IPS-NIHi11 (cell line): ENCODE measurements at regions not wholly inside any gene's neighbourhood (a gene's known extent, or its start where the extent isn't known, plus 50 kb on each side); places are given as distances from the start of the nearest gene placed in this dataset.

Source experiments
- DNase-seq: peaks from one replicate; pipeline ENCODE4 v3.0.0; 2012; ENCODE audit warnings: mixed read lengths, low spot score

GRCh38 chrX:42619068-42619467 lies 158.9 kb downstream of the PPP1R2C start:
- DNase-seq = no peak

GRCh38 chrX:42616981-42617380 lies 161.0 kb downstream of the PPP1R2C start:
- no peak for DNase-seq

- no peak for DNase-seq
Measured at GRCh38 chrX:42615161-42615563, 162.8 kb downstream of the PPP1R2C start.

- DNase-seq = no peak
Measured at GRCh38 chrX:42606591-42606990, 171.4 kb downstream of the PPP1R2C start.

DNA sequence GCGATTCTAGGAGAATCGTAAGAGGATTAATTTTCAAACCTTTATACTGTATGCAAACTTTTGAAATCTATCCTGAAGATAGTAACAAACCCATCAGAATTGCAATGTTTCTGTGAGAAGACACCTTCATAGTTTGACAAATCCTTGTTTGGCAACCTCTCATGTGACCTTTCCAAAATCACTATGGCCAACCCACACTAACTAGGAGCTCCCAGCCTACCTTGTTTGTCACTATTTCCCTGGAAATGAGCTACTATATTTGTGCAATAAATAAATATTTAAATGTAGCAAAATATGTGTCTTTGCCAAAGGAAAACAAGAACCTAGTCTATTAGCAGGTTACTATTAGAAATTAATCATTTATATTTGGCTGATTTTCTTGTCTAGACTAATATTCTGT lies 173.7 kb downstream of the PPP1R2C start:
- no peak for DNase-seq

DNA sequence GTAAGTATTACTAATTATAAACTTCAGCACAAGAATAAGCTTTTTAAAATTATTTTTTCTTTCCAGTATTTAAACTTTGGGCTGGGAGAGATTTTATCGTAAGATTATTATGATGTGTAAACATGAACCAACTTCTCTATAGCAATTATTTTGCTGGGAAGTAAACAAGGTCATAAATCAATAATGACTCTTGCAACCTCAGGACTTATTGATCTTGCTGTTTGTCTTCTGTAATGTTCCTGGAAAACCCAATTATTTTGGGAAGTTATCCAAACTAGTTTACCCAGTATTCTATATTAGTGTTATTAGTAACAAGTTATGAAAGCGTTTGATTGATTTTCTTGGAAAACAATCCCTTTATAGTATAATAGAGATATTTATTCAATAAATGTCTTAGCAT lies 174.9 kb downstream of the PPP1R2C start:
- no peak for DNase-seq

GRCh38 chrX:42602566-42602965 lies 175.4 kb downstream of the PPP1R2C start:
- DNase-seq = no peak

DNA sequence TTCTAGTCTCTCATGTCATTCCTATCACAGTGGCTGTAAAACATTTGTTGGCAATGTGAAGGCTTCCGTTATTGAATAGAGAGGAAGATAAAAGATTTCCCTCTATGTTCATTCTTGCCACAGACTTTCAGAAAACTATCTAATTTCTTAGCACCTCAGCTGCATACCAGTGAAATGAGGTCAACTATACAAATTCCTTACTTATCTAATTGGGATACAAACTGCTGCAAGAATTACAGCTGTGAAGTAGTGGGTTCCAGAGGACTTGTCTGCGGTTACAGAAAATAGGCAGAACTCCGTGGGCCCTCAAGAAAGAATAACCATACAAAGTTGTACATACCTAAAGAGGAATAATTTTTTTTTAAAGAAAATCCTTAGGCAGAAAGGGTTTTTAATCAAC lies 175.8 kb downstream of the PPP1R2C start:
- DNase-seq = no peak

DNA sequence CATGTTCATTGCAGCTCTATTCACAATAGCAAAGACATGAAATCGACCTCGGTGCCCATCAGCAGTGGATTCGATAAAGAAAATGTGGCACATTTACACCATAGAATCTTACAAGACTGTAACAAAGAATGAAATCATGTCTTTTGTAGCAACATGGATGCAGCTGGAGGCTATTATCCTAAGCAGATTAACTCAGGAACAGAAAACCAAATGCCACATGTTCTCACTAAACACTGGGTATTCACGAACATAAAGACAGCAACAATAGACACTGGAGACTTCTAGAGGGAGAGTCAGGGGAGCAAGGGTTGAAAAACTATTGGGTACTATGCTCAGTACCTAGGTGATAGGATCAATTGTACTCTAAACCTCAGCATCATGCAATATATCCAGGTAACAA lies 180.5 kb downstream of the PPP1R2C start:
- DNase-seq = no peak

DNA sequence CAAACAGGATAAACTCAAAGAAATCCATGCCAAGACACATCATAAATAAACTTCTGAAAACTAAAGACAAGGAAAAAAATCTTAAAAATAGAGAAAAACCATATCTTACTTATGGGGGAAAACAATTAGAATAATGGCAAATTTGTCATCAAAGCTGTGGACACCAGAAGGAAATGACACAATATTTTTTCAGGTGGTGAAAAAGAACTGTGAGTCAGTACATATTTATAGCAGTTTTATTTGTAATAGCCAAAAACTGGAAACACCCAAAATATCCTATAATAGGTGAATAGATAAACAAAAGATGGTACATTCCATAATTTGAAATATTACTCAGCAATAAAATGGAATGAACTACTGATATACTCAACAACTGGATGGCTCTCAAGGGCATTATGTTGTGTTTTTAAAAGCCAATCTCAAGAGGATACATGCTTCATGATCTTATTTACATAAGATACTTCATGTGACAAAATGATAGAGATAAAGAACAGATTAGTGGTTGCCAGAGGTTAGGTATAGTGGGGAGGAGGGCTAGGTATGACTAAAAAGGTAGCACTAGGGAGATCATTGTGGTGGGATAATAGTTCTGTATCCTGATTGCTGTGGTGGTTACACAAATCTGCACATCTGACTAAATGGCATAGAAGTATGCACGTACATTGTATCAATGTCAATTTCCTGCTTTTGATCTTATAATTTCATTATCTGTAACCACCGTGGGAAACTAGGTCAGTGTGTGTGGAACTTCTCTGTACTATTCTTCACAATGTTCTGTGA lies 191.9 kb downstream of the PPP1R2C start:
- DNase-seq = no peak

DNA sequence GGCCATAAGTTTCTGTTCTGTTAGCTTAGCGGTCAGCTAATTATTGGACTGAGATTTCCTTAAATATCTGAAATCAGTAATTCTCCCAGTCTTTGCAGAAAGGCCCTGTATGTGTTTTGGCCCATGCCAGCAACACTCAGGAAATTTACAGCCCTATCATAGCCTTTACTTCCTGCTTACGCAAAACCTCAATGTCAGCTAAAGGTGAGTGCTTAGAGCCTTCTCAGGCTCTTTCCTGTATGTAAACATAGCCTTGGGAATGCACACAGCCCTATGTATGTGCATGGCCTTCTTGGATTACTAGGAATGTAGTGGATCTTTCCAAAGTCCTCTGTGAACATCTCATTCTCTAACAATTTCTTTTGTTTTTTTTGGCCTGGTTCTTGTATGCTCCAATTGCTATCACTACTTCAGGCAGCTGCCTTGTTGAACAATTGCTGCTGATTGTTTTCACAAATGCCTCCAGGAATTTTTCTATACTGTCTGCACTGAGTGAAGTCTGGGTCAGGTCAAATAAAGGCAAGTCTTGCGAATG lies 200.0 kb downstream of the PPP1R2C start:
- no peak for DNase-seq

GRCh38 chrX:42567268-42567667 lies 210.7 kb downstream of the PPP1R2C start:
- no peak for DNase-seq

- no peak for DNase-seq
Measured at GRCh38 chrX:42565739-42566138, 212.2 kb downstream of the PPP1R2C start.

DNA sequence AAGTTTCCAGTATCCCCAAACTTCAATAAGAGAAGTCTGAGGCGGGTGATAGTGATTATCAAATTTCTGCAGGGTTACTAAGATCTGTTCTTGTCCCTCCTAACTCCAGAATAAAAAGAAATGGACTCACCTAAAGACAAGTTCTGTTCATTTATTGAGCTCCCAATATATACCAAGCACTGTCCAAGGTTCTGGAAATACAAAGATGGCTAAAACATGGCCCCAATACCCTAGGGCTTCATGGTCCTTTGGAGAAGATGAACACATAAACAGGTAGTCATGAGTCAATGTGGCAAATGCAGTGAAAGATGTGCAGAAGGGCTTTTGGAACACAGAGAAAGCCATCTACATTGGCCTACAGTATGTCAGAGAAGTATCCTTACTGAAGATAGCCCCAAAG lies 231.2 kb downstream of the PPP1R2C start:
- DNase-seq = no peak

- no peak for DNase-seq
Measured at GRCh38 chrX:42544883-42545282, 233.1 kb downstream of the PPP1R2C start.

- DNase-seq = no peak
Measured at GRCh38 chrX:42541554-42541953, 236.4 kb downstream of the PPP1R2C start.

DNA sequence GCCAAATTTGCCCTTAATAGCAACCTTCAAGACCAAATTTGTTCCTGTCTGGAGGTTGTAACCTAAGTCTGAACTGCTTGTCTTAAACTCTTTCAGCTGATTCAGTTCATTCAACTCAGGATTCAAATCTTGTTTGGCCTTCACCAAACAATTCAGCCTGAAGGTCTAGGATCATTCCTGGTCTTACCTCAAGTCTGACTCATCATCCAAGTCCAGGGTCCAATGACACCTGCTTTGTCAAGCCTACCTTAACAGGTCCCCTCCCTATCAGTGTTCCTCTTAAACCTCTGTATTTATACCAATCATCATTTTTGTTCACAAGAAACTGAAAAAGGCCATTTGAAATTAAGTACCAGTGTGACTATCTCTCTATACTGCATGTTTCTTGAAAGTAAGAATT lies 237.8 kb downstream of the PPP1R2C start:
- DNase-seq = no peak

- DNase-seq = no peak
Measured at GRCh38 chrX:42538405-42538804, 239.6 kb downstream of the PPP1R2C start.

- no peak for DNase-seq
Measured at GRCh38 chrX:42536286-42536685, 241.7 kb downstream of the PPP1R2C start.

DNA sequence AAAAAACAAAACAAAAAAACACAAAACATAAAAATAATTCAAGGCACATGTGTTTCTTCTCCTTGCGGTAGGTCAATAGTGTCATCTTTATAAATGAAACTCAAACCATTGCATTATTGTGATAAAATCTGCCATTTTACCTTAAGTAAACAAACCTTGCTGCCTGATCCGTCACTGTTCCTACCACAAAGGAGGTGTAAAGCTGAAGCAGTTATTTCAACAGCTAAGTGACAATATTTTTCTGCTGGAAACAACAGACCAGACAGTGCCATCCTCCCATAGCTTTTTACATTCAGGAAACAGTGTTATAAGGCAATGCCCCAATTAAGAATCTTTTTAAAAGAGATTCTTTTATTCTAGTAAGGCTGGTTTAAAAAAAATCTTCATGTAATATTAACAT lies 242.7 kb downstream of the PPP1R2C start:
- no peak for DNase-seq

DNA sequence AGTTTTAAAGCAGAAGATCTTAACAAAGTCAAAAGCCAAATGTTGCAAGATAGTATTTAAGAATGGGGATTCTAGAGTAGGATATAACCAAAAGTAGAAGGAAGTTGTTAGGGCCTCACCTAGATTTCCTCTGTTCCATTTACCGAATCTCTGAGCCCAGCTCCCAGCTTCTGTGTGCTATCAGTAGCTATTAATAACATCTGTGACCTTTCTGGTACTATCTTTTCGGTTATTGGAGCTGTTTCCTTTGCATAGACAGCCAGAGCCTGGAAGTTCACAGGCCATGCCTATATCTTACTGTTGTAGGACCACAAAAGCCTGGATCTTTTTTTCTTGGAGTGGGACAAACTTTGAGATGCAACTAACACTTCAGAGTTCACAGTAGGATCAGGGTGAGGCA lies 244.2 kb downstream of the PPP1R2C start:
- DNase-seq = no peak

DNA sequence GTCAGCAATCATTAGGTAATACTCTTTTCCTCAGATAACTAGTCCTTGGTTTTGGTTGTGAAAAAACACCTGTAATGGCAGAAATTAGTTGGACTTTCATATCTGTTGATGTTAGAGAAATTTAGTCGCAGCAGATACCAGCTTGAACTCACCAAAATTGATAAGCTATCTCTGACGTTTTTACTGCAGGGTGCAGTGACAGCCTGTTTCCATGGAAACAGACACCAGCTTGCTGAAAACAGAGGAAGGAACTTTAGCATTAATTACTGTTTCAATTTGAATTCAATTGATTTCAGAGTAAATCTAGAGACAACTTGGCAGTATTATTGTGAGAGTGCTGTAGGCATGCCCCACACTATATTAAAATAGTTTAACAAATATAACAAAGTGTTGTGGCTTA lies 246.5 kb downstream of the PPP1R2C start:
- DNase-seq = no peak

- no peak for DNase-seq
Measured at GRCh38 chrX:42530027-42530426, 247.9 kb downstream of the PPP1R2C start.

GRCh38 chrX:42524379-42524778 lies 253.6 kb downstream of the PPP1R2C start:
- DNase-seq = no peak
